ENCODE measurements at regions not wholly inside any gene's neighbourhood (a gene's known extent, or its start where the extent isn't known, plus 50 kb on each side); places are given as distances from the start of the nearest gene placed in this dataset.

DNA sequence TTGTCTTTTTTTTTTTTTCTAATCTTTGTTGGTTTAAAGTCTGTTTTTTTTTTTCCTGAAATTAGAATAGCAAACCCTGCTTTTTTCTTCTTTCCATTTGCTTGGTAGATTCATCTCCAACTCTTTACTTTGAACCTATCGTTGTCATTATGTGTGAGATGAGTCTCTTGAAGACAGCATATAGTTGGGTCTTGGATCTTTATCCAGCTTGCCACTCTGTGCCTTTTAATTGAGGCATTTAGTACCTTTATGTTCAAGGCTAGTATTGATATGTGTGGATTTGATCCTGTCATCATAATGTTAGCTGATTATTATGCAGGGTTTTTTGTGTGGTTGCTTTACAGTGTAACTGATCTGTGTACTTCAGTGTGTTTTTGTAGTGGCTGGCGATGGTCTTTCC is 383.8 kb downstream of the MAN2A1 start:
- DNase-seq (no peak), ATAC-seq (ENCODE audit: insufficient read depth, low read depth) (no peak)
- Histone ChIP-seq H3K9me3 (ENCODE audit: insufficient read depth, low read length, severe bottlenecking) (peaks cover 25% of the 10 kb centered on the region), H3K27ac (ENCODE audit: low read length) (no peak overlapping the region), H3K9ac (ENCODE audit: low read depth, low read length) (no peak overlapping the region), H3K4me1 (ENCODE audit: insufficient read depth, low read length) (peaks cover 18% of the 10 kb centered on the region), H3K36me3 (ENCODE audit: insufficient read depth, low read length) (no peaks in the 10 kb centered on the region), H3K4me3 (ENCODE audit: low read depth in 1 of 2, low read length in 2 of 2) (no peak overlapping the region), H3K79me2 (ENCODE audit: insufficient read depth, low read length) (no peaks in the 10 kb centered on the region), H4K20me1 (ENCODE audit: insufficient read depth, low read length) (no peaks in the 10 kb centered on the region), H3K4me2 (ENCODE audit: insufficient read depth, low read length) (no peak overlapping the region), H2AFZ (ENCODE audit: low read depth, low read length) (no peak overlapping the region), H3K27me3 (ENCODE audit: insufficient read depth, low read length, poor library complexity) (no peaks in the 10 kb centered on the region)
- no peak for TF ChIP-seq EZH2 (IDR thresholded peaks at IDR 0.05; ENCODE audit: borderline replicate concordance, low read depth, low read length, severe bottlenecking)
- TF ChIP-seq, protein P1, sequence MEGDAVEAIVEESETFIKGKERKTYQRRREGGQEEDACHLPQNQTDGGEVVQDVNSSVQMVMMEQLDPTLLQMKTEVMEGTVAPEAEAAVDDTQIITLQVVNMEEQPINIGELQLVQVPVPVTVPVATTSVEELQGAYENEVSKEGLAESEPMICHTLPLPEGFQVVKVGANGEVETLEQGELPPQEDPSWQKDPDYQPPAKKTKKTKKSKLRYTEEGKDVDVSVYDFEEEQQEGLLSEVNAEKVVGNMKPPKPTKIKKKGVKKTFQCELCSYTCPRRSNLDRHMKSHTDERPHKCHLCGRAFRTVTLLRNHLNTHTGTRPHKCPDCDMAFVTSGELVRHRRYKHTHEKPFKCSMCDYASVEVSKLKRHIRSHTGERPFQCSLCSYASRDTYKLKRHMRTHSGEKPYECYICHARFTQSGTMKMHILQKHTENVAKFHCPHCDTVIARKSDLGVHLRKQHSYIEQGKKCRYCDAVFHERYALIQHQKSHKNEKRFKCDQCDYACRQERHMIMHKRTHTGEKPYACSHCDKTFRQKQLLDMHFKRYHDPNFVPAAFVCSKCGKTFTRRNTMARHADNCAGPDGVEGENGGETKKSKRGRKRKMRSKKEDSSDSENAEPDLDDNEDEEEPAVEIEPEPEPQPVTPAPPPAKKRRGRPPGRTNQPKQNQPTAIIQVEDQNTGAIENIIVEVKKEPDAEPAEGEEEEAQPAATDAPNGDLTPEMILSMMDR (IDR thresholded peaks at IDR 0.05; ENCODE audit: borderline replicate concordance, extremely low read depth, low read length, poor library complexity, severe bottlenecking), result no peak

GRCh38 chr5:110075656-110076055 is 385.9 kb downstream of the MAN2A1 start:
- peaks cover 18% of the 10 kb centered on the region for H3K4me1 ChIP-seq (ENCODE audit: insufficient read depth, low read length)
- no peak overlapping the region for H2AFZ ChIP-seq (ENCODE audit: low read depth, low read length)
- no peak overlapping the region for H3K4me2 ChIP-seq (ENCODE audit: insufficient read depth, low read length)
- H3K36me3 ChIP-seq (ENCODE audit: insufficient read depth, low read length), result no peaks in the 10 kb centered on the region
- peaks cover 24% of the 10 kb centered on the region for H3K9me3 ChIP-seq (ENCODE audit: insufficient read depth, low read length, severe bottlenecking)
- H3K27ac ChIP-seq (ENCODE audit: low read length), result no peak overlapping the region
- no peaks in the 10 kb centered on the region for H3K79me2 ChIP-seq (ENCODE audit: insufficient read depth, low read length)
- DNase-seq (no peak), ATAC-seq (ENCODE audit: insufficient read depth, low read depth) (peak; percentile 37; the same call in 1 of the 3 replicates)
- no peak overlapping the region for H3K9ac ChIP-seq (ENCODE audit: low read depth, low read length)
- no peaks in the 10 kb centered on the region for H3K27me3 ChIP-seq (ENCODE audit: insufficient read depth, low read length, poor library complexity)
- no peak for TF ChIP-seq EZH2 (IDR thresholded peaks at IDR 0.05; ENCODE audit: borderline replicate concordance, low read depth, low read length, severe bottlenecking)
- TF ChIP-seq, protein P1 (IDR thresholded peaks at IDR 0.05; ENCODE audit: borderline replicate concordance, extremely low read depth, low read length, poor library complexity, severe bottlenecking), result no peak
- H3K4me3 ChIP-seq (ENCODE audit: low read depth in 1 of 2, low read length in 2 of 2), result no peak overlapping the region
- H4K20me1 ChIP-seq (ENCODE audit: insufficient read depth, low read length), result no peaks in the 10 kb centered on the region

DNA sequence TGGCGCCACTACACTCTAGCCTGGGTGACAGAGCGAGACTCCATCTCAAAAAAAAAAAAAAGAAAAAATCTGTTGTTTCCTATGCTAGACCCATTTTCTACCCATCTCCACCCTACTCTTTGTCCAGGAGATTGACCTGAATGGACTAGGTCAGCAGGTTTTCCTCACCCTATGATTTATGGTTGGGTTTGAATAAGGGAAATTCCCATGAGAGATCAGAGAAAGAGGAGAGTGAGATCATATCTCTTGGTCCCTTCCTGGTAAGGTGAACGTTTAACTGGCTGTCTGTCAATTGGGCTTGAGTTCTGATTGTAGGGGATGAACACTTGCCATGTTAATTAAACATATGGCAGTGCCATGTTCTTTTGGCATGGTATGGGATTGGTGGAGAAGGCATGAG is 387.4 kb downstream of the MAN2A1 start:
- H4K20me1 ChIP-seq (ENCODE audit: insufficient read depth, low read length), result no peaks in the 10 kb centered on the region
- no peak overlapping the region for H3K9ac ChIP-seq (ENCODE audit: low read depth, low read length)
- ATAC-seq (ENCODE audit: insufficient read depth, low read depth) (no peak), DNase-seq (no peak)
- H2AFZ ChIP-seq (ENCODE audit: low read depth, low read length), result no peak overlapping the region
- no peak for TF ChIP-seq EZH2 (IDR thresholded peaks at IDR 0.05; ENCODE audit: borderline replicate concordance, low read depth, low read length, severe bottlenecking)
- TF ChIP-seq, protein P1 (IDR thresholded peaks at IDR 0.05; ENCODE audit: borderline replicate concordance, extremely low read depth, low read length, poor library complexity, severe bottlenecking), result no peak
- H3K27me3 ChIP-seq (ENCODE audit: insufficient read depth, low read length, poor library complexity), result no peaks in the 10 kb centered on the region
- no peak overlapping the region for H3K4me3 ChIP-seq (ENCODE audit: low read depth in 1 of 2, low read length in 2 of 2)
- no peak overlapping the region for H3K4me2 ChIP-seq (ENCODE audit: insufficient read depth, low read length)
- no peak overlapping the region for H3K27ac ChIP-seq (ENCODE audit: low read length)
- no peaks in the 10 kb centered on the region for H3K79me2 ChIP-seq (ENCODE audit: insufficient read depth, low read length)
- no peaks in the 10 kb centered on the region for H3K36me3 ChIP-seq (ENCODE audit: insufficient read depth, low read length)
- peaks cover 19% of the 10 kb centered on the region for H3K9me3 ChIP-seq (ENCODE audit: insufficient read depth, low read length, severe bottlenecking)
- peaks cover 18% of the 10 kb centered on the region for H3K4me1 ChIP-seq (ENCODE audit: insufficient read depth, low read length)

DNA sequence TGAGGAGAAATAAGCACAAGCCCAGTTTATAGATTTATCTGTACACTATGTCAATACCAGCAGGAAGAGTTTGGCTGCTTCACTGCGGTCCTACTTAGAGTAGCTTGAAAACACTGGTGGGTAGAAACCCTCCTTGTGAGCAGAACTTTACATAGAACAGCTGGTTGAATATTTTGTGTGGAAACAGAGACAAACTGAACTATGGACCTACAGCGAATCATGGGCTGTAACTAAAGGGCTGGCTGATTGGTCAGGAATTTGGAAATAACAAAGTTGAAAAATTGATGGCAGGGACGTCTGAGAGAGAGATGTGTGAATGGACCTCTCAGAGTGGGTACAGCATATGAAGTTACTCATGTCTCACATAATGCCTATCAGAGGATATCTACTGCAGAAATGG is 392.5 kb downstream of the MAN2A1 start:
- no peaks in the 10 kb centered on the region for H3K9me3 ChIP-seq (ENCODE audit: insufficient read depth, low read length, severe bottlenecking)
- DNase-seq (no peak), ATAC-seq (ENCODE audit: insufficient read depth, low read depth) (no peak)
- no peaks in the 10 kb centered on the region for H3K36me3 ChIP-seq (ENCODE audit: insufficient read depth, low read length)
- no peak overlapping the region for H3K27ac ChIP-seq (ENCODE audit: low read length)
- H3K4me3 ChIP-seq (ENCODE audit: low read depth in 1 of 2, low read length in 2 of 2), result no peak overlapping the region
- H3K79me2 ChIP-seq (ENCODE audit: insufficient read depth, low read length), result no peaks in the 10 kb centered on the region
- no peak overlapping the region for H3K9ac ChIP-seq (ENCODE audit: low read depth, low read length)
- TF ChIP-seq, protein P1 (IDR thresholded peaks at IDR 0.05; ENCODE audit: borderline replicate concordance, extremely low read depth, low read length, poor library complexity, severe bottlenecking), result no peak
- no peak for TF ChIP-seq EZH2 (IDR thresholded peaks at IDR 0.05; ENCODE audit: borderline replicate concordance, low read depth, low read length, severe bottlenecking)
- no peaks in the 10 kb centered on the region for H3K27me3 ChIP-seq (ENCODE audit: insufficient read depth, low read length, poor library complexity)
- H2AFZ ChIP-seq (ENCODE audit: low read depth, low read length), result no peak overlapping the region
- H3K4me2 ChIP-seq (ENCODE audit: insufficient read depth, low read length), result no peak overlapping the region
- no peaks in the 10 kb centered on the region for H4K20me1 ChIP-seq (ENCODE audit: insufficient read depth, low read length)
- H3K4me1 ChIP-seq (ENCODE audit: insufficient read depth, low read length), result peaks cover 10% of the 10 kb centered on the region; the same call in 1 of the 2 replicates

All from DND-41 (cell line).